RWPE1 (cell line): ENCODE measurements at regions not wholly inside any gene's neighbourhood (a gene's known extent, or its start where the extent isn't known, plus 50 kb on each side); places are given as distances from the start of the nearest gene placed in this dataset.
"Not testable (repeated sequence)": the region's sequence is repeated elsewhere in the genome, so short reads cannot be mapped to it uniquely, and the experiment has no call there.

ENCODE experiments used
- CTCF ChIA-PET: fragments of 350-600 bp; sonication (Branson Sonifier 250); formaldehyde crosslinking; extraction: SDS; loops from one replicate; lab custom pipeline; 2021; lab: Yijun Ruan, JAX
- POLR2A ChIA-PET: fragments of 400-600 bp; formaldehyde crosslinking; extraction: SDS; loops from one replicate; lab custom pipeline; 2020; ENCODE audit warnings: antibody characterized with exemption; ENCODE audit not compliant: low non-redundant PET; lab: Yijun Ruan, JAX
- DNase-seq: peaks from one replicate; pipeline ENCODE4 v3.0.0; 2012; ENCODE audit warnings: low spot score
- H3K27ac ChIP-seq: fragments of 450-650 bp; 2 replicates; pipeline ENCODE4 v1.5.1; 2017
- CTCF ChIP-seq: fragments of 450-650 bp; conservative IDR thresholded peaks from 2 replicates; pipeline ENCODE4 v1.5.1; 2017; ENCODE audit warnings: low read depth, mild to moderate bottlenecking

- POLR2A ChIA-PET: no interaction called here
These were observed 74.3 kb upstream of the SLC7A14 start for GRCh38 chr3:170660139-170660538.

DNA sequence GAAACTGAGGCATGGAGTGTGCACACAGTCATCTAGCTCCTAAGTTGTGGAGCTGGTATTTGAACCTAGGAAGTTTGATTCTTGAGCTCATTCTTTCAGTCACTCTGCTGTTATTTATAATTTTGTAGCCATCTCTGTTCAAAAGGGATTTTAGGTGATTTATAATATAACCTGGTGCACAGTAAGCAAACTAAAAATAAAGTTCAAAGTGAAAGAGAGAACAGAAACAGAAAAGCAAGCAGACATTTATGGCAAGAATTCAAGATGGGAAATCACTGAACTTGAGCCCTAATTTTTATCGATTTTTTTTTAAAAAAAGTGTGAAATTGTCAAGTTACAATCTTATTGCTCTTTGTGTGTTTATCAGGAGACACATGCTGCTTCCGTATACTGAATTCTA is 71.4 kb upstream of the SLC7A14 start:
- DNase-seq: no peak
- ChIA-PET POLR2A (no interaction called here), CTCF (interaction anchor here (0.6 kb wide), 1 partner anchor 29 kb away, joined by 3 read pairs; no protein-coding TSS in a partner anchor)
- TF ChIP-seq CTCF: no peak
- H3K27ac ChIP-seq: no peak overlapping the region

More at GRCh38 chr3:170660139-170660538, 74.3 kb upstream of the SLC7A14 start:
- no peak for TF ChIP-seq CTCF
- no peak for DNase-seq
- CTCF ChIA-PET: no interaction called here
- no peak overlapping the region for H3K27ac ChIP-seq

DNA sequence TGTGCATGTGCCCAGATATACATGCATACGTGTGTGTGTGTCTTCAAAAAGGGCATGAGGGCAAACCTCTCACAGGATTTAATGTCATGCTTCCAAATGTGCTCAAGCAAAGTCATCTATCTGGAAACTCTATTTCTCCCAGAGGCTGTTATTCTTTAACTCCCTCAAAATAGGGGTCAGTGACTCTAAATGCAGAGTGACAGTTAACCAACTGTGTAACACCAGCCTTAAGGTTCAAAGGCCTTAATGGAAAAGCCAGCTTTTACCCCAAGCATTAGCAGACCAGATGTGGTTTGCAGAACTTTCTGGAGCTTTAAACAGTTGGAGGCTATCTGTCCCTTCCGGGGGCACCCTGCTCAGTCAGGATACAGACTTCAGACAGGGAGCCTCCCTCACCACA is 70.4 kb upstream of the SLC7A14 start:
- TF ChIP-seq CTCF: no peak
- no peak overlapping the region for H3K27ac ChIP-seq
- ChIA-PET CTCF (no interaction called here), POLR2A (no interaction called here)
- DNase-seq: no peak

DNA sequence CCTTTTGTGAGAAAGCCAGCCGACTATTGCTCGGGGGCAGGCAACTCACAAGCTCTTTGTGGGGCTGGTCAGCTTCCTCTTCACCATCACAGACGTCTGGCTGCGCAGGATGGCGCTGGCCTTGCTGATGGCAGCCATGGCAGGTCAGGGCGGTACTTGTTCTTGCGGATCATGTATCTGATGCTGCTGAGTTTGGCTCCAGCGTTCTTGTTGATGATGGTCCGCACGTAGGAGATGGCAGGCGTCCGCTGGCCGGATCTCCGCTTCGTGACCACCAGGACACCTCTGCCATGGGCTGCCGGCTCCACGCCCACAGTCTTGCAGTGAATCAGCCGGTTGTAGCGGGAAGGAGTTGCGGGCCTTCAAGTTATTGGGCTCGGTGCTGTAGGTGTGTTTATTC is 67.9 kb upstream of the SLC7A14 start:
- H3K27ac ChIP-seq: no peak overlapping the region
- CTCF ChIA-PET: no interaction called here
- POLR2A ChIA-PET: no interaction called here
- DNase-seq: no peak
- TF ChIP-seq CTCF: no peak

- H3K27ac ChIP-seq: no peak overlapping the region
- no peak for TF ChIP-seq CTCF
- ChIA-PET POLR2A (no interaction called here), CTCF (no interaction called here)
- no peak for DNase-seq
These were observed 65.5 kb upstream of the SLC7A14 start for GRCh38 chr3:170651260-170651845.

GRCh38 chr3:170650557-170650956 is 64.7 kb upstream of the SLC7A14 start:
- POLR2A ChIA-PET, H3K27ac ChIP-seq, DNase-seq, CTCF ChIA-PET: not testable (repeated sequence)

DNA sequence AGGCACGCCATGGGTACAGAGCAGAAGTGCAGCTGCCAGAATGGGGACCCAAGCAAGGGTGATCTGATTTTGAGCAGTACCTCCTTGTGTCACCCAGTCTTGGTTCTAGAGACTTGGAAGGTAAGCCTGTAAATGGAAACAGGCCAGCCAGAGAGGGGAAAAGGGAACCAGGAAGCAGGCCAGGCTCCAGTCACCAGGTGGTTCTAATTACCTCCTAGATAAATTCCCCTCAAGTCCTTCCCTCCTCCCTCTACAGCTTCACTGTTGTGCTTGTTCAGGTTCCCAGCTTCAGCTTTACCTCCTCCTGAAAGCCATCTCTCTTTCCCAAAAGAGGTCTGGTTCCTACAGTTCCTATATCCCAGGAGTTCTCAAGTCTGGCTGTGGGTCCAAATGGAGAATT is 58.8 kb upstream of the SLC7A14 start:
- CTCF ChIA-PET: no interaction called here
- no peak for TF ChIP-seq CTCF
- POLR2A ChIA-PET: no interaction called here
- H3K27ac ChIP-seq: no peak overlapping the region
- DNase-seq: no peak
